ENCODE measurements at regions not wholly inside any gene's neighbourhood (a gene's known extent, or its start where the extent isn't known, plus 50 kb on each side); places are given as distances from the start of the nearest gene placed in this dataset.

GRCh38 chr14:49362916-49363315 is 223.3 kb downstream of the RPS29 start:
- in situ Hi-C loops (cut with HindIII; ENCODE audit: low sequenced_read_pairs), result no loop called here
- no peak for DNase-seq (ENCODE audit: low read depth, low spot score)
- no peak overlapping the region for H3K4me3 ChIP-seq (ENCODE audit: low read depth, low read length)
- TF ChIP-seq CTCF (IDR thresholded peaks at IDR 0.05; ENCODE audit: low read depth, low read length), result no peak

- TF ChIP-seq CTCF (IDR thresholded peaks at IDR 0.05; ENCODE audit: low read depth, low read length), result no peak
- in situ Hi-C loops (cut with HindIII; ENCODE audit: low sequenced_read_pairs), result no loop called here
Measured at GRCh38 chr14:49339130-49339529, 247.1 kb downstream of the RPS29 start.

GRCh38 chr14:49319810-49320209 is 266.4 kb downstream of the RPS29 start:
- H3K4me3 ChIP-seq (ENCODE audit: low read depth, low read length), result no peak overlapping the region
- in situ Hi-C loops (cut with HindIII; ENCODE audit: low sequenced_read_pairs), result no loop called here
- DNase-seq (ENCODE audit: low read depth, low spot score), result no peak
- no peak for TF ChIP-seq CTCF (IDR thresholded peaks at IDR 0.05; ENCODE audit: low read depth, low read length)

More at GRCh38 chr14:49339130-49339529, 247.1 kb downstream of the RPS29 start:
- no peak for DNase-seq (ENCODE audit: low read depth, low spot score)
- no peak overlapping the region for H3K4me3 ChIP-seq (ENCODE audit: low read depth, low read length)

GRCh38 chr14:49315570-49315969 is 270.6 kb downstream of the RPS29 start:
- no peak for TF ChIP-seq CTCF (IDR thresholded peaks at IDR 0.05; ENCODE audit: low read depth, low read length)
- in situ Hi-C loops (cut with HindIII; ENCODE audit: low sequenced_read_pairs), result no loop called here
- H3K4me3 ChIP-seq (ENCODE audit: low read depth, low read length), result no peak overlapping the region
- DNase-seq (ENCODE audit: low read depth, low spot score), result no peak

DNA sequence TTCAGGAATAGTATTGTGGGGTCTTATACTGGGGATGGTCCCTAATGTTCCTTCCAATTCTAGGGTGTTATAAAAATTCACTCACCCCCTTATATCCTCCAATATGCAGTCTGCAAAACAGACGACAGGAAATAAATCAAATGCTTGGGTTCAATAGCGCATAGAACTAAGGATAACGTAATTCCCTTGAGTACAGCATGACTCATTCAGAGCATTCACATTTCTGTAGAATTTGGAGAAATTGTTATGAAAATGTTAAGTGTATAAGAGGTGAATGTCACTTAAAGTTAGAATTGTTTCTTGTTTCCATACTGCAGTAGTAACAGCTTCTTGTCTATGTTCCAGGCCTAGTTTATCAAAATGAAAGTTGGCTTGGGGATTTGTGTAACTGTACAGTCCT is 271.4 kb downstream of the RPS29 start:
- in situ Hi-C loops (cut with HindIII; ENCODE audit: low sequenced_read_pairs), result no loop called here
- no peak for TF ChIP-seq CTCF (IDR thresholded peaks at IDR 0.05; ENCODE audit: low read depth, low read length)
- no peak overlapping the region for H3K4me3 ChIP-seq (ENCODE audit: low read depth, low read length)
- DNase-seq (ENCODE audit: low read depth, low spot score), result no peak

DNA sequence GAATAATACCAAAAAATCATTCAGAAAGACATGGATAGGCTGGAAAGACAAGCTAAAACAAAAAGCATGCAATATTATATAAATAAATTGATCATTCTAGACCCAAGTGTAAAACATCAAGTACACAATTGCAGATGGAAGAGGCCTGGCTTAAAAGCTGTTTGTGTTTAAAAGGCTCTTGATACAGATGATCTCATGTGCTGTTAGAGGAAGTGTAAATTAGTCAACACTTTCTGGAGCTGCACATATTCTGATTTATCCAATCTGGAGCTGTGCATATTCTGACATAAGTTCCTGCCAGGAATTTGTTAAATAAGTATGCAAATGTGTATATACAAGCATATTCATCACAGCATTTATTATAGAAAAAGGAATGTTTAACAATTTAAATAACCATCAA is 273.1 kb downstream of the RPS29 start:
- no peak for TF ChIP-seq CTCF (IDR thresholded peaks at IDR 0.05; ENCODE audit: low read depth, low read length)
- in situ Hi-C loops (cut with HindIII; ENCODE audit: low sequenced_read_pairs), result no loop called here
- no peak overlapping the region for H3K4me3 ChIP-seq (ENCODE audit: low read depth, low read length)
- DNase-seq (ENCODE audit: low read depth, low spot score), result no peak

GRCh38 chr14:49310298-49310697 is 275.9 kb downstream of the RPS29 start:
- no peak overlapping the region for H3K4me3 ChIP-seq (ENCODE audit: low read depth, low read length)
- no peak for DNase-seq (ENCODE audit: low read depth, low spot score)
- TF ChIP-seq CTCF (IDR thresholded peaks at IDR 0.05; ENCODE audit: low read depth, low read length), result no peak
- in situ Hi-C loops (cut with HindIII; ENCODE audit: low sequenced_read_pairs), result no loop called here
